K562 (cell line): ENCODE measurements at regions not wholly inside any gene's neighbourhood (a gene's known extent, or its start where the extent isn't known, plus 50 kb on each side); places are given as distances from the start of the nearest gene placed in this dataset.
"Not testable (repeated sequence)": the region's sequence is repeated elsewhere in the genome, so short reads cannot be mapped to it uniquely, and the experiment has no call there.

Experiments used
- ARID3A ChIP-seq: IDR thresholded peaks from 2 replicates; pipeline ENCODE4 v1.6.1; 2012; ENCODE audit warnings: low read depth, low read length, improper control_type of control experiment, borderline replicate concordance
- BHLHE40 ChIP-seq: IDR thresholded peaks from 2 replicates; pipeline ENCODE4 v1.6.1; 2011; ENCODE audit warnings: low read length, improper control_type of control experiment
- CBFB ChIP-seq: sonication (generic); formaldehyde crosslinking; IDR thresholded peaks from 2 replicates; pipeline ENCODE4 v1.4.0; 2020; ENCODE audit warnings: mild to moderate bottlenecking, missing genetic modification reagents
- DDX20 ChIP-seq: fragments of 450-650 bp; IDR thresholded peaks from 2 replicates; pipeline ENCODE4 v1.6.1; 2016; ENCODE audit warnings: missing genetic modification characterization, low read depth, mild to moderate bottlenecking, missing compliant biosample characterization, moderate library complexity
- GTF3C2 ChIP-seq: IDR thresholded peaks from 3 replicates; pipeline ENCODE4 v1.6.1; 2011; ENCODE audit warnings: borderline replicate concordance, mild to moderate bottlenecking, moderate library complexity; ENCODE audit not compliant: insufficient read length; ENCODE audit errors: extremely low read depth
- HDAC6 ChIP-seq: IDR thresholded peaks from 2 replicates; pipeline ENCODE4 v1.6.1; 2012; ENCODE audit warnings: low read depth, mild to moderate bottlenecking, control low read depth, inconsistent platforms, low read length, moderate library complexity
- HNRNPK ChIP-seq: fragments of 200-400 bp; formaldehyde crosslinking; IDR thresholded peaks from one replicate; pipeline ENCODE4 v1.6.1; 2018; ENCODE audit warnings: mild to moderate bottlenecking, low read depth, low read length; ENCODE audit not compliant: poor library complexity, severe bottlenecking
- POLR2A ChIP-seq: fragments of 450-650 bp; conservative IDR thresholded peaks from 2 replicates; pipeline ENCODE4 v1.6.1; 2016
- TBL1XR1 ChIP-seq, 2 experiments: IDR thresholded peaks; 2 replicates each; pipeline ENCODE4 v1.6.1; 2012; ENCODE audit warnings: improper control_type of control experiment in 2 of 2, low read length in 2 of 2, mild to moderate bottlenecking in 1 of 2
- TBP ChIP-seq: optimal IDR thresholded peaks from 2 replicates; pipeline ENCODE3; 2011; ENCODE audit warnings: low read depth, low read length, improper control_type of control experiment
- TCF7L2 ChIP-seq: fragments of 150-350 bp; IDR thresholded peaks from 2 replicates; pipeline ENCODE4 v1.6.1; 2016; ENCODE audit warnings: low read depth, mild to moderate bottlenecking, low read length, moderate library complexity
- TF ChIP-seq, protein P1 (sequence below), 3 experiments: IDR thresholded peaks in 2 of 3; conservative IDR thresholded peaks in 1 of 3; 2 replicates each; pipeline ENCODE4 v1.5.1; 2011 to 2012; ENCODE audit warnings: low read length in 3 of 3, mild to moderate bottlenecking in 3 of 3, control low read depth in 2 of 3, improper control_type of control experiment in 1 of 3, inconsistent platforms in 1 of 3, low read depth in 1 of 3, mixed read lengths in 1 of 3, moderate library complexity in 1 of 3; ENCODE audit not compliant: insufficient read depth in 2 of 3
- TF ChIP-seq, protein P2 (sequence below): sonication (generic); formaldehyde crosslinking; IDR thresholded peaks from 2 replicates; pipeline ENCODE4 v1.8.0; 2023; ENCODE audit warnings: missing genetic modification reagents, mild to moderate bottlenecking, borderline replicate concordance

DNA sequence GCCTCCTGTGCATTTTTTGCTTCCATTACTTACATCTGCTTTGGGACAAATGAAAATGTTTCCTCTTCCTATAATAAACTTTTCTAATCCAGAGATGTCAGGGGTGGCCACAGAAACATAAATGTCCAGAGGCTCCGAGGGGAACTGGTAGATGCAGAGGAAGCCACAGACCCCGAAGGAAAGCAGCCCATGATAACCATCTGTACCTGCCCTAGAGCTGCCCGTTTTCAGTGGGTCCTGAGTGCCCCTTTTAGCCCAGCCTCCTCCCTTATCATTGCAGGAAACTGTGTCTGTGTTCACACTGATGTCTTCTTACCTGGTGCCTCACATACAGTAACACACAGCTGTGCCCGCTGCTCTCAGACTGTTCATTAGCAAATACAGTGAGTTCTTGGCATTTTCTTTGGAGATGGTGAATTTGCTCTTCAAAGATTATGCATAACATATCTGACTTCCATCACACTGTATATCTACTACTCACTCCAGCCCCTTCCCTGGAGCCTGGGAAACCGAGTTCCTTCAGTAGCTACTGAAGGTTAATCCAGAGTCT lies 817.8 kb downstream of the TMEM121 start:
- TF ChIP-seq, protein P1, sequence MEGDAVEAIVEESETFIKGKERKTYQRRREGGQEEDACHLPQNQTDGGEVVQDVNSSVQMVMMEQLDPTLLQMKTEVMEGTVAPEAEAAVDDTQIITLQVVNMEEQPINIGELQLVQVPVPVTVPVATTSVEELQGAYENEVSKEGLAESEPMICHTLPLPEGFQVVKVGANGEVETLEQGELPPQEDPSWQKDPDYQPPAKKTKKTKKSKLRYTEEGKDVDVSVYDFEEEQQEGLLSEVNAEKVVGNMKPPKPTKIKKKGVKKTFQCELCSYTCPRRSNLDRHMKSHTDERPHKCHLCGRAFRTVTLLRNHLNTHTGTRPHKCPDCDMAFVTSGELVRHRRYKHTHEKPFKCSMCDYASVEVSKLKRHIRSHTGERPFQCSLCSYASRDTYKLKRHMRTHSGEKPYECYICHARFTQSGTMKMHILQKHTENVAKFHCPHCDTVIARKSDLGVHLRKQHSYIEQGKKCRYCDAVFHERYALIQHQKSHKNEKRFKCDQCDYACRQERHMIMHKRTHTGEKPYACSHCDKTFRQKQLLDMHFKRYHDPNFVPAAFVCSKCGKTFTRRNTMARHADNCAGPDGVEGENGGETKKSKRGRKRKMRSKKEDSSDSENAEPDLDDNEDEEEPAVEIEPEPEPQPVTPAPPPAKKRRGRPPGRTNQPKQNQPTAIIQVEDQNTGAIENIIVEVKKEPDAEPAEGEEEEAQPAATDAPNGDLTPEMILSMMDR (IDR thresholded peaks at IDR 0.05 in 2 of 3, conservative IDR thresholded peaks at IDR 0.05 in 1 of 3; ENCODE audit: insufficient read depth in 2 of 3, low read depth in 1 of 3, low read length in 3 of 3), result not testable (repeated sequence)
- not testable (repeated sequence) for TF ChIP-seq BHLHE40; GTF3C2; TCF7L2; HDAC6; TBL1XR1 (IDR thresholded peaks at IDR 0.05; ENCODE audit: low read length in 2 of 2); DDX20 (tag); ARID3A; TBP; POLR2A; HNRNPK; CBFB (CRISPR knock-in tag)
- TF ChIP-seq, protein P2, sequence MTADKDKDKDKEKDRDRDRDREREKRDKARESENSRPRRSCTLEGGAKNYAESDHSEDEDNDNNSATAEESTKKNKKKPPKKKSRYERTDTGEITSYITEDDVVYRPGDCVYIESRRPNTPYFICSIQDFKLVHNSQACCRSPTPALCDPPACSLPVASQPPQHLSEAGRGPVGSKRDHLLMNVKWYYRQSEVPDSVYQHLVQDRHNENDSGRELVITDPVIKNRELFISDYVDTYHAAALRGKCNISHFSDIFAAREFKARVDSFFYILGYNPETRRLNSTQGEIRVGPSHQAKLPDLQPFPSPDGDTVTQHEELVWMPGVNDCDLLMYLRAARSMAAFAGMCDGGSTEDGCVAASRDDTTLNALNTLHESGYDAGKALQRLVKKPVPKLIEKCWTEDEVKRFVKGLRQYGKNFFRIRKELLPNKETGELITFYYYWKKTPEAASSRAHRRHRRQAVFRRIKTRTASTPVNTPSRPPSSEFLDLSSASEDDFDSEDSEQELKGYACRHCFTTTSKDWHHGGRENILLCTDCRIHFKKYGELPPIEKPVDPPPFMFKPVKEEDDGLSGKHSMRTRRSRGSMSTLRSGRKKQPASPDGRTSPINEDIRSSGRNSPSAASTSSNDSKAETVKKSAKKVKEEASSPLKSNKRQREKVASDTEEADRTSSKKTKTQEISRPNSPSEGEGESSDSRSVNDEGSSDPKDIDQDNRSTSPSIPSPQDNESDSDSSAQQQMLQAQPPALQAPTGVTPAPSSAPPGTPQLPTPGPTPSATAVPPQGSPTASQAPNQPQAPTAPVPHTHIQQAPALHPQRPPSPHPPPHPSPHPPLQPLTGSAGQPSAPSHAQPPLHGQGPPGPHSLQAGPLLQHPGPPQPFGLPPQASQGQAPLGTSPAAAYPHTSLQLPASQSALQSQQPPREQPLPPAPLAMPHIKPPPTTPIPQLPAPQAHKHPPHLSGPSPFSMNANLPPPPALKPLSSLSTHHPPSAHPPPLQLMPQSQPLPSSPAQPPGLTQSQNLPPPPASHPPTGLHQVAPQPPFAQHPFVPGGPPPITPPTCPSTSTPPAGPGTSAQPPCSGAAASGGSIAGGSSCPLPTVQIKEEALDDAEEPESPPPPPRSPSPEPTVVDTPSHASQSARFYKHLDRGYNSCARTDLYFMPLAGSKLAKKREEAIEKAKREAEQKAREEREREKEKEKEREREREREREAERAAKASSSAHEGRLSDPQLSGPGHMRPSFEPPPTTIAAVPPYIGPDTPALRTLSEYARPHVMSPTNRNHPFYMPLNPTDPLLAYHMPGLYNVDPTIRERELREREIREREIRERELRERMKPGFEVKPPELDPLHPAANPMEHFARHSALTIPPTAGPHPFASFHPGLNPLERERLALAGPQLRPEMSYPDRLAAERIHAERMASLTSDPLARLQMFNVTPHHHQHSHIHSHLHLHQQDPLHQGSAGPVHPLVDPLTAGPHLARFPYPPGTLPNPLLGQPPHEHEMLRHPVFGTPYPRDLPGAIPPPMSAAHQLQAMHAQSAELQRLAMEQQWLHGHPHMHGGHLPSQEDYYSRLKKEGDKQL (CRISPR knock-in tag), result not testable (repeated sequence)
